HL-60 (cell line): ENCODE measurements at regions not wholly inside any gene's neighbourhood (a gene's known extent, or its start where the extent isn't known, plus 50 kb on each side); places are given as distances from the start of the nearest gene placed in this dataset.

Experiments used
- DNase-seq, 2 experiments: peaks; one replicate each; pipeline ENCODE4 v3.0.0-alpha.2; 2010 to 2020; ENCODE audit warnings: low read depth in 1 of 2, low spot score in 1 of 2
- H3K27ac ChIP-seq: fragments of 250-450 bp; sonication (Bioruptor Pico); replicated peaks from 2 replicates; pipeline ENCODE4 v1.5.1; 2020; ENCODE audit warnings: mild to moderate bottlenecking, moderate library complexity
- H3K27me3 ChIP-seq: fragments of 250-450 bp; sonication (Bioruptor Pico); 2 replicates; pipeline ENCODE4 v1.5.1; 2021; ENCODE audit warnings: mild to moderate bottlenecking, moderate library complexity; ENCODE audit not compliant: insufficient read depth, poor library complexity, severe bottlenecking
- H3K4me3 ChIP-seq: replicated peaks from 2 replicates; pipeline ENCODE4 v1.5.1; 2011; ENCODE audit warnings: mild to moderate bottlenecking, control low read depth, low read length; ENCODE audit not compliant: insufficient read depth
- CTCF ChIP-seq: IDR thresholded peaks from one replicate; pipeline ENCODE4 v1.5.1; 2011; ENCODE audit warnings: low read length, control low read depth, inconsistent platforms; ENCODE audit not compliant: insufficient read depth
- GABPA ChIP-seq: IDR thresholded peaks from 2 replicates; pipeline ENCODE4 v1.6.1; 2012; ENCODE audit warnings: low read depth
- POLR2AphosphoS5 ChIP-seq: IDR thresholded peaks from 2 replicates; pipeline ENCODE4 v1.6.1; 2012; ENCODE audit warnings: low read depth
- REST ChIP-seq: IDR thresholded peaks from 2 replicates; pipeline ENCODE4 v1.6.1; 2012; ENCODE audit warnings: low read depth; ENCODE audit not compliant: insufficient replicate concordance
- SPI1 ChIP-seq: IDR thresholded peaks from 2 replicates; pipeline ENCODE4 v1.6.1; 2012; ENCODE audit warnings: low read depth, mild to moderate bottlenecking, borderline replicate concordance

- DNase-seq = no peak
- Histone ChIP-seq H3K4me3 (no peak overlapping the region), H3K27me3 (no peaks in the 10 kb centered on the region), H3K27ac (no peak overlapping the region)
- TF ChIP-seq POLR2AphosphoS5 (no peak), REST (no peak), SPI1 (no peak), CTCF (no peak), GABPA (no peak)
Observed at GRCh38 chr2:193818801-193819499, 1624.2 kb upstream of the TMEFF2 start.

- TF ChIP-seq GABPA (no peak), SPI1 (no peak), REST (no peak)
- H3K27me3 ChIP-seq = no peaks in the 10 kb centered on the region
- H3K27ac ChIP-seq = no peak overlapping the region
- no peak for DNase-seq
- no peak overlapping the region for H3K4me3 ChIP-seq
Observed at GRCh38 chr2:193816008-193816407, 1621.3 kb upstream of the TMEFF2 start.

GRCh38 chr2:193810533-193810932 is 1615.8 kb upstream of the TMEFF2 start:
- DNase-seq = no peak
- Histone ChIP-seq H3K27ac (no peak overlapping the region), H3K4me3 (no peak overlapping the region), H3K27me3 (no peaks in the 10 kb centered on the region)
- no peak for TF ChIP-seq REST
- no peak for TF ChIP-seq POLR2AphosphoS5

- DNase-seq = no peak
- Histone ChIP-seq H3K4me3 (no peak overlapping the region), H3K27ac (no peak overlapping the region), H3K27me3 (no peaks in the 10 kb centered on the region)
- no peak for TF ChIP-seq GABPA
- no peak for TF ChIP-seq POLR2AphosphoS5
- no peak for TF ChIP-seq REST
- no peak for TF ChIP-seq SPI1
- TF ChIP-seq CTCF = no peak
Observed at GRCh38 chr2:193808877-193809276, 1614.1 kb upstream of the TMEFF2 start.
